ENCODE measurements at regions not wholly inside any gene's neighbourhood (a gene's known extent, or its start where the extent isn't known, plus 50 kb on each side); places are given as distances from the start of the nearest gene placed in this dataset.

DNA sequence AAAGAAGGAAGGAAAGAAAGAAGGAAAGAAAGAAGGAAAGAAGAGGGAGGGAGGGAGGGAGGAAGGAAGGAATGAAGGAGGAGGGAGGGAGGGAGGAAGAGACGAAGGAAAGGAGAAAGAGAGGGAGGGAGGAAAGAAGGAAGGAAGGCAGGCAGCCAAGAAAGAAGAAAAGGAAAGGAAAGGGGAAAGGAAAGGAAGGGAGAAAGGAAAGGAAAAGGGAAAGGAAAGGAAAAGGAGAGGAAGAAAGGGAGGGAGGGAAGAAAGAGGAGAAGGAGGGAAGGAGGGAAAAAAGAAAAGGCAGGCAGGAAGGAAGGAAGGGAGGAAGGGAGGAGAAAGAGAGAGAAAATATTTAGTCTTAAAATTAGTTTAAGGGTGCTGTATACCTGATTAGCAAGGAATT is 704.1 kb downstream of the LUZP2 start:
- no peaks in the 10 kb centered on the region for H3K79me2 ChIP-seq (ENCODE audit: control insufficient read depth, insufficient read depth, low read length)
- no peak overlapping the region for H3K4me3 ChIP-seq (ENCODE audit: control insufficient read depth in 2 of 3, extremely low read depth in 1 of 3, insufficient read depth in 2 of 3, low read depth in 1 of 3, low read length in 3 of 3)
- dilution Hi-C loops (cut with MboI; ENCODE audit: extremely low pct_ligation_motif_present, low sequenced_read_pairs): no loop called here
- H3K27me3 ChIP-seq (ENCODE audit: control insufficient read depth, extremely low read depth, insufficient read depth, low read length): no peaks in the 10 kb centered on the region
- no peaks in the 10 kb centered on the region for H3K9me1 ChIP-seq (ENCODE audit: control insufficient read depth, extremely low read depth, insufficient read depth, low read length)
- no peak overlapping the region for H2AFZ ChIP-seq (ENCODE audit: control insufficient read depth, low read length)
- H3K9ac ChIP-seq (ENCODE audit: control insufficient read depth, extremely low read depth, insufficient read depth, low read length): no peak overlapping the region
- H3K36me3 ChIP-seq (ENCODE audit: control insufficient read depth in 2 of 2, extremely low read depth in 1 of 2, insufficient read depth in 2 of 2, low read length in 2 of 2): no peaks in the 10 kb centered on the region
- no peaks in the 10 kb centered on the region for H3K9me3 ChIP-seq (ENCODE audit: control insufficient read depth, low read depth, low read length)
- H4K20me1 ChIP-seq (ENCODE audit: control insufficient read depth, extremely low read depth, insufficient read depth, low read length): no peaks in the 10 kb centered on the region
- no peak for TF ChIP-seq EZH2 (IDR thresholded peaks at IDR 0.05; ENCODE audit: low read length)
- TF ChIP-seq, protein P1, sequence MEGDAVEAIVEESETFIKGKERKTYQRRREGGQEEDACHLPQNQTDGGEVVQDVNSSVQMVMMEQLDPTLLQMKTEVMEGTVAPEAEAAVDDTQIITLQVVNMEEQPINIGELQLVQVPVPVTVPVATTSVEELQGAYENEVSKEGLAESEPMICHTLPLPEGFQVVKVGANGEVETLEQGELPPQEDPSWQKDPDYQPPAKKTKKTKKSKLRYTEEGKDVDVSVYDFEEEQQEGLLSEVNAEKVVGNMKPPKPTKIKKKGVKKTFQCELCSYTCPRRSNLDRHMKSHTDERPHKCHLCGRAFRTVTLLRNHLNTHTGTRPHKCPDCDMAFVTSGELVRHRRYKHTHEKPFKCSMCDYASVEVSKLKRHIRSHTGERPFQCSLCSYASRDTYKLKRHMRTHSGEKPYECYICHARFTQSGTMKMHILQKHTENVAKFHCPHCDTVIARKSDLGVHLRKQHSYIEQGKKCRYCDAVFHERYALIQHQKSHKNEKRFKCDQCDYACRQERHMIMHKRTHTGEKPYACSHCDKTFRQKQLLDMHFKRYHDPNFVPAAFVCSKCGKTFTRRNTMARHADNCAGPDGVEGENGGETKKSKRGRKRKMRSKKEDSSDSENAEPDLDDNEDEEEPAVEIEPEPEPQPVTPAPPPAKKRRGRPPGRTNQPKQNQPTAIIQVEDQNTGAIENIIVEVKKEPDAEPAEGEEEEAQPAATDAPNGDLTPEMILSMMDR (optimal IDR thresholded peaks at IDR 0.05 in 1 of 3, IDR thresholded peaks at IDR 0.05 in 1 of 3, conservative IDR thresholded peaks at IDR 0.05 in 1 of 3; ENCODE audit: extremely low read depth in 1 of 3, insufficient read depth in 2 of 3, low read length in 3 of 3): no peak
- DNase-seq (ENCODE audit: low read depth, low spot score) (no peak), FAIRE-seq (no peak)
- H3K4me2 ChIP-seq (ENCODE audit: control insufficient read depth, extremely low read depth, insufficient read depth, low read depth, low read length): no peak overlapping the region
- H3K27ac ChIP-seq (ENCODE audit: control insufficient read depth, insufficient read depth, low read length): no peak overlapping the region
- H3K4me1 ChIP-seq (ENCODE audit: control insufficient read depth, extremely low read depth, insufficient read depth, low read length): no peaks in the 10 kb centered on the region

DNA sequence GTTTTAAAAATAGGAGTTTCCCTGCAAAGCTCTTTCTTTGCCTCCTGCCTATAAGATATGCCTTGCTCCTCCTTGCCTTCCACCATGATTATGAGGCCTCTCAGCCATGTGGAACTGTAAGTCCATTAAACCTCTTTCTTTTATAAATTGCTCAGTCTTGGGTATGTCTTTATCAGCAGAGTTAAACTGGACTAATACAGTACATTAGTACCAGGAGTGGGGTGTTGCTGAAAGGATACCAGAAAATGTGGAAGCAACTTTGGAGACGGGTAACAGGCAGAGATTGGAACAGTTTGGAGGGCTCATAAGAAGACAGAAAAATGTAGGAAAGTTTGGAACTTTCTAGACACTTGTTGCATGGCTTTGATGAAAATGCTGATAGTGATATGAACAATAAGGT is 709.9 kb downstream of the LUZP2 start:
- H3K9ac ChIP-seq (ENCODE audit: control insufficient read depth, extremely low read depth, insufficient read depth, low read length): no peak overlapping the region
- DNase-seq (ENCODE audit: low read depth, low spot score) (no peak), FAIRE-seq (no peak)
- no peaks in the 10 kb centered on the region for H4K20me1 ChIP-seq (ENCODE audit: control insufficient read depth, extremely low read depth, insufficient read depth, low read length)
- H3K4me2 ChIP-seq (ENCODE audit: control insufficient read depth, extremely low read depth, insufficient read depth, low read depth, low read length): no peak overlapping the region
- no peaks in the 10 kb centered on the region for H3K9me1 ChIP-seq (ENCODE audit: control insufficient read depth, extremely low read depth, insufficient read depth, low read length)
- no peak for TF ChIP-seq EZH2 (IDR thresholded peaks at IDR 0.05; ENCODE audit: low read length)
- TF ChIP-seq, protein P1 (optimal IDR thresholded peaks at IDR 0.05 in 1 of 3, IDR thresholded peaks at IDR 0.05 in 1 of 3, conservative IDR thresholded peaks at IDR 0.05 in 1 of 3; ENCODE audit: extremely low read depth in 1 of 3, insufficient read depth in 2 of 3, low read length in 3 of 3): no peak
- no peaks in the 10 kb centered on the region for H3K27me3 ChIP-seq (ENCODE audit: control insufficient read depth, extremely low read depth, insufficient read depth, low read length)
- no peaks in the 10 kb centered on the region for H3K9me3 ChIP-seq (ENCODE audit: control insufficient read depth, low read depth, low read length)
- no peak overlapping the region for H2AFZ ChIP-seq (ENCODE audit: control insufficient read depth, low read length)
- H3K79me2 ChIP-seq (ENCODE audit: control insufficient read depth, insufficient read depth, low read length): no peaks in the 10 kb centered on the region
- dilution Hi-C loops (cut with MboI; ENCODE audit: extremely low pct_ligation_motif_present, low sequenced_read_pairs): no loop called here
- H3K36me3 ChIP-seq (ENCODE audit: control insufficient read depth in 2 of 2, extremely low read depth in 1 of 2, insufficient read depth in 2 of 2, low read length in 2 of 2): no peaks in the 10 kb centered on the region
- H3K27ac ChIP-seq (ENCODE audit: control insufficient read depth, insufficient read depth, low read length): no peak overlapping the region
- no peak overlapping the region for H3K4me3 ChIP-seq (ENCODE audit: control insufficient read depth in 2 of 3, extremely low read depth in 1 of 3, insufficient read depth in 2 of 3, low read depth in 1 of 3, low read length in 3 of 3)
- peaks cover 4% of the 10 kb centered on the region for H3K4me1 ChIP-seq (ENCODE audit: control insufficient read depth, extremely low read depth, insufficient read depth, low read length)

Data from keratinocyte (primary cell).